DOHH2 (cell line): ENCODE measurements at regions not wholly inside any gene's neighbourhood (a gene's known extent, or its start where the extent isn't known, plus 50 kb on each side); places are given as distances from the start of the nearest gene placed in this dataset.

Experiments
- EZH2phosphoT487 ChIP-seq: fragments of 200-600 bp; sonication (generic); IDR thresholded peaks from 2 replicates; pipeline ENCODE4 v1.6.1; 2017; ENCODE audit warnings: borderline replicate concordance, mild to moderate bottlenecking, antibody characterized with exemption, low read length, moderate library complexity, mixed read lengths
- TF ChIP-seq, protein P1 (sequence below): fragments of 200-600 bp; sonication (generic); IDR thresholded peaks from one replicate; pipeline ENCODE4 v1.5.1; 2014; ENCODE audit warnings: antibody characterized with exemption, mild to moderate bottlenecking, low read depth, low read length; ENCODE audit not compliant: poor library complexity, severe bottlenecking

DNA sequence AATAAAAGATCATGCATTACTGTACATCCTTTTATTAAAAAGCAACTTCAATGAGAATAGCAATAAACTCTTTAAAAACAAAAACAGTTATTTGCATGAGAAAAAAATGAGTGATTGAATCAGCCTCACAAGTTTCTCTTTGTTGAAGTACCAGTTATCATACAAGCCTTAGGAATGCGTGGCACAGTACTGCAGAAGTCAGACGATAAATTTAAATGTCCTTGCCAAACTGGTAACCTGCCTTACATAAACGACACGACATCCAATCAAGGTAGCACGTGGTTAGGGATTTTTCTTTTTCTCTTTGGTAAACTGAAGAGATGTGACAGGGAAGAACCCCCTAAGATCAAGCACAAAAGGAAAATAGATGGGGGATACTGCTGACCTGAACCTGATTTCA is 251.0 kb downstream of the KLF12 start:
- TF ChIP-seq, protein P1, sequence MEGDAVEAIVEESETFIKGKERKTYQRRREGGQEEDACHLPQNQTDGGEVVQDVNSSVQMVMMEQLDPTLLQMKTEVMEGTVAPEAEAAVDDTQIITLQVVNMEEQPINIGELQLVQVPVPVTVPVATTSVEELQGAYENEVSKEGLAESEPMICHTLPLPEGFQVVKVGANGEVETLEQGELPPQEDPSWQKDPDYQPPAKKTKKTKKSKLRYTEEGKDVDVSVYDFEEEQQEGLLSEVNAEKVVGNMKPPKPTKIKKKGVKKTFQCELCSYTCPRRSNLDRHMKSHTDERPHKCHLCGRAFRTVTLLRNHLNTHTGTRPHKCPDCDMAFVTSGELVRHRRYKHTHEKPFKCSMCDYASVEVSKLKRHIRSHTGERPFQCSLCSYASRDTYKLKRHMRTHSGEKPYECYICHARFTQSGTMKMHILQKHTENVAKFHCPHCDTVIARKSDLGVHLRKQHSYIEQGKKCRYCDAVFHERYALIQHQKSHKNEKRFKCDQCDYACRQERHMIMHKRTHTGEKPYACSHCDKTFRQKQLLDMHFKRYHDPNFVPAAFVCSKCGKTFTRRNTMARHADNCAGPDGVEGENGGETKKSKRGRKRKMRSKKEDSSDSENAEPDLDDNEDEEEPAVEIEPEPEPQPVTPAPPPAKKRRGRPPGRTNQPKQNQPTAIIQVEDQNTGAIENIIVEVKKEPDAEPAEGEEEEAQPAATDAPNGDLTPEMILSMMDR = no peak
- TF ChIP-seq EZH2phosphoT487 = no peak
